GM19328 (cell line): ENCODE measurements at regions not wholly inside any gene's neighbourhood (a gene's known extent, or its start where the extent isn't known, plus 50 kb on each side); places are given as distances from the start of the nearest gene placed in this dataset.

Source experiments
- ATAC-seq: cut with Tn5 transposase; IDR thresholded peaks from one replicate; pipeline ENCODE4 v1.9.1; 2021; ENCODE audit warnings: mild to moderate bottlenecking, moderate library complexity; ENCODE audit not compliant: unreplicated experiment

- ATAC-seq, result no peak
These were observed 273.6 kb downstream of the LRFN2 start for GRCh38 chr6:40313582-40313981.

GRCh38 chr6:40312213-40313015 is 274.8 kb downstream of the LRFN2 start:
- ATAC-seq, result no peak

GRCh38 chr6:40308533-40309306 is 278.4 kb downstream of the LRFN2 start:
- ATAC-seq, result no peak

GRCh38 chr6:40307712-40308111 is 279.5 kb downstream of the LRFN2 start:
- no peak for ATAC-seq

GRCh38 chr6:40302856-40303454 is 284.2 kb downstream of the LRFN2 start:
- no peak for ATAC-seq

GRCh38 chr6:40299681-40300080 is 287.5 kb downstream of the LRFN2 start:
- ATAC-seq, result no peak

GRCh38 chr6:40298207-40298606 is 289.0 kb downstream of the LRFN2 start:
- no peak for ATAC-seq

GRCh38 chr6:40295251-40295950 is 291.8 kb downstream of the LRFN2 start:
- no peak for ATAC-seq

- no peak for ATAC-seq
These were observed 293.5 kb downstream of the LRFN2 start for GRCh38 chr6:40293460-40294185.

GRCh38 chr6:40293060-40293459 is 294.1 kb downstream of the LRFN2 start:
- no peak for ATAC-seq

- ATAC-seq, result no peak
These were observed 296.3 kb downstream of the LRFN2 start for GRCh38 chr6:40290816-40291215.

GRCh38 chr6:40288919-40289318 is 298.2 kb downstream of the LRFN2 start:
- ATAC-seq, result no peak

GRCh38 chr6:40287296-40287850 is 299.8 kb downstream of the LRFN2 start:
- no peak for ATAC-seq

GRCh38 chr6:40286721-40287120 is 300.4 kb downstream of the LRFN2 start:
- ATAC-seq, result no peak

GRCh38 chr6:40285996-40286395 is 301.2 kb downstream of the LRFN2 start:
- no peak for ATAC-seq

- no peak for ATAC-seq
These were observed 301.6 kb downstream of the LRFN2 start for GRCh38 chr6:40285535-40285934.

- no peak for ATAC-seq
These were observed 304.2 kb downstream of the LRFN2 start for GRCh38 chr6:40282986-40283385.

GRCh38 chr6:40281402-40281801 is 305.8 kb downstream of the LRFN2 start:
- no peak for ATAC-seq

- no peak for ATAC-seq
These were observed 306.9 kb downstream of the LRFN2 start for GRCh38 chr6:40280231-40280630.

- ATAC-seq, result no peak
These were observed 311.0 kb downstream of the LRFN2 start for GRCh38 chr6:40276141-40276540.
